HFFc6 (cell line): ENCODE measurements at regions not wholly inside any gene's neighbourhood (a gene's known extent, or its start where the extent isn't known, plus 50 kb on each side); places are given as distances from the start of the nearest gene placed in this dataset.

Experiments
- DNase-seq: peaks from one replicate; pipeline ENCODE4 v3.0.0-alpha.2; 2018
- H3K27ac Mint-ChIP-seq: 2 replicates; pipeline ENCODE4 v1.8.0; 2020; ENCODE audit warnings: mild to moderate bottlenecking, mixed read lengths
- H3K27me3 Mint-ChIP-seq: 2 replicates; pipeline ENCODE4 v1.8.0; 2021; ENCODE audit warnings: mild to moderate bottlenecking, moderate library complexity, mixed read lengths; ENCODE audit not compliant: insufficient read depth
- H3K36me3 Mint-ChIP-seq: 2 replicates; pipeline ENCODE4 v1.8.0; 2021; ENCODE audit warnings: low read depth, mixed read lengths
- H3K4me1 Mint-ChIP-seq: 2 replicates; pipeline ENCODE4 v1.8.0; 2020; ENCODE audit warnings: low read depth, mixed read lengths
- H3K4me3 Mint-ChIP-seq: 2 replicates; pipeline ENCODE4 v1.8.0; 2020; ENCODE audit warnings: mild to moderate bottlenecking, moderate library complexity, mixed read lengths
- H3K9me3 Mint-ChIP-seq: 2 replicates; pipeline ENCODE4 v1.8.0; 2020; ENCODE audit warnings: mild to moderate bottlenecking, mixed read lengths
- CTCF ChIP-seq: fragments of 200-600 bp; sonication (generic); IDR thresholded peaks from 2 replicates; pipeline ENCODE4 v1.5.0; 2021; ENCODE audit warnings: antibody characterized with exemption, mild to moderate bottlenecking

- Mint-ChIP-seq H3K9me3 (no peaks in the 10 kb centered on the region), H3K27me3 (peaks cover 1% of the 10 kb centered on the region; the same call in 1 of the 2 replicates), H3K36me3 (no peaks in the 10 kb centered on the region), H3K4me3 (no peak overlapping the region), H3K4me1 (no peaks in the 10 kb centered on the region), H3K27ac (no peak overlapping the region)
- no peak for TF ChIP-seq CTCF
- no peak for DNase-seq
Measured at GRCh38 chr4:125679989-125680388, 365.2 kb downstream of the FAT4 start.

- Mint-ChIP-seq H3K36me3 (no peaks in the 10 kb centered on the region), H3K4me3 (no peak overlapping the region), H3K9me3 (no peaks in the 10 kb centered on the region), H3K27ac (no peak overlapping the region), H3K4me1 (no peaks in the 10 kb centered on the region), H3K27me3 (no peaks in the 10 kb centered on the region; the same call in 1 of the 2 replicates)
- DNase-seq = no peak
- TF ChIP-seq CTCF = no peak
Measured at GRCh38 chr4:125681240-125681639, 366.5 kb downstream of the FAT4 start.

GRCh38 chr4:125682730-125683129, 368.0 kb downstream of the FAT4 start:
- DNase-seq = no peak
- H3K9me3 Mint-ChIP-seq = no peaks in the 10 kb centered on the region
- no peaks in the 10 kb centered on the region for H3K36me3 Mint-ChIP-seq
- H3K27me3 Mint-ChIP-seq = no peaks in the 10 kb centered on the region; the same call in 1 of the 2 replicates
- H3K4me1 Mint-ChIP-seq = no peaks in the 10 kb centered on the region
- TF ChIP-seq CTCF = no peak
- H3K27ac Mint-ChIP-seq = no peak overlapping the region
- H3K4me3 Mint-ChIP-seq = no peak overlapping the region

GRCh38 chr4:125688841-125689240, 374.1 kb downstream of the FAT4 start:
- Mint-ChIP-seq H3K9me3 (no peaks in the 10 kb centered on the region), H3K4me1 (no peaks in the 10 kb centered on the region), H3K4me3 (no peak overlapping the region), H3K36me3 (no peaks in the 10 kb centered on the region), H3K27ac (no peak overlapping the region), H3K27me3 (no peaks in the 10 kb centered on the region)
- TF ChIP-seq CTCF = no peak
- DNase-seq = no peak

- no peak for TF ChIP-seq CTCF
- no peak for DNase-seq
- no peaks in the 10 kb centered on the region for H3K36me3 Mint-ChIP-seq
- H3K27me3 Mint-ChIP-seq = no peaks in the 10 kb centered on the region
- H3K4me1 Mint-ChIP-seq = no peaks in the 10 kb centered on the region
- no peaks in the 10 kb centered on the region for H3K9me3 Mint-ChIP-seq
- H3K4me3 Mint-ChIP-seq = no peak overlapping the region
- no peak overlapping the region for H3K27ac Mint-ChIP-seq
Measured at GRCh38 chr4:125689805-125690204, 375.1 kb downstream of the FAT4 start.

GRCh38 chr4:125693228-125693627, 378.5 kb downstream of the FAT4 start:
- Mint-ChIP-seq H3K4me1 (no peaks in the 10 kb centered on the region), H3K36me3 (no peaks in the 10 kb centered on the region), H3K27me3 (no peaks in the 10 kb centered on the region; the same call in 1 of the 2 replicates), H3K4me3 (no peak overlapping the region), H3K27ac (no peak overlapping the region), H3K9me3 (no peaks in the 10 kb centered on the region)
- DNase-seq = no peak
- TF ChIP-seq CTCF = no peak
